Sigmoid colon (tissue), 6 donors: ENCODE measurements at regions not wholly inside any gene's neighbourhood (a gene's known extent, or its start where the extent isn't known, plus 50 kb on each side); places are given as distances from the start of the nearest gene placed in this dataset.

Source experiments
- DNase-seq: peaks from one replicate; pipeline ENCODE4 v3.0.0-alpha.2; 2019
- H3K27ac ChIP-seq, 4 donors: fragments of 200-600 bp; sonication (generic); one replicate each; pipeline ENCODE4 v1.5.1; 2016 to 2019; ENCODE audit warnings: mild to moderate bottlenecking in 1 of 4
- H3K27me3 ChIP-seq, 3 donors: fragments of 200-600 bp; sonication (generic); one replicate each; pipeline ENCODE4 v1.5.1; 2019; ENCODE audit warnings: mild to moderate bottlenecking in 1 of 3
- H3K36me3 ChIP-seq, 4 donors: fragments of 200-600 bp; sonication (generic); one replicate each; pipeline ENCODE4 v1.5.1; 2016 to 2019
- H3K4me1 ChIP-seq, 4 donors: fragments of 200-600 bp; sonication (generic); one replicate each; pipeline ENCODE4 v1.5.1; 2017 to 2019
- H3K4me3 ChIP-seq, 4 donors: fragments of 200-600 bp; sonication (generic); one replicate each; pipeline ENCODE4 v1.5.1; 2017 to 2019; ENCODE audit warnings: mild to moderate bottlenecking in 2 of 4, moderate library complexity in 1 of 4
- H3K9me3 ChIP-seq, 4 donors: fragments of 200-600 bp in 3 of 4; sonication (generic) in 3 of 4; one replicate each; pipeline versions ENCODE4 v1.5.1 to v1.6.1; 2013 to 2019
- EP300 ChIP-seq, 4 donors: sonication (generic); formaldehyde crosslinking; IDR thresholded peaks; one replicate each; pipeline ENCODE4 v1.6.1; 2017; ENCODE audit warnings: antibody characterized with exemption in 4 of 4
- POLR2A ChIP-seq, 2 donors: fragments of 450-650 bp; IDR thresholded peaks; one replicate each; pipeline ENCODE4 v1.6.1; 2016; ENCODE audit warnings: antibody characterized with exemption in 2 of 2, mild to moderate bottlenecking in 2 of 2, moderate library complexity in 2 of 2
- POLR2AphosphoS5 ChIP-seq, 4 donors: sonication (generic); formaldehyde crosslinking; IDR thresholded peaks; one replicate each; pipeline ENCODE4 v1.6.1; 2017; ENCODE audit warnings: antibody characterized with exemption in 4 of 4
- WGBS, 2 donors: extraction: QIAGEN DNeasy Blood & Tissue Kit; methylation state at CpG; one replicate each; pipeline ENCODE4 v1.1.7; 2013; 5-methylcytosine and 5-hydroxymethylcytosine counted together
- intact Hi-C: fragments of 100-400 bp; cut with DNase I; formaldehyde crosslinking; loops from one replicate; pipeline ENCODE4 v1.15.1; 2023
- TF ChIP-seq, protein P1 (sequence below), 4 experiments: fragments of 450-650 bp in 3 of 4; fragments of 200-600 bp in 1 of 4; IDR thresholded peaks; one replicate each; pipeline ENCODE4 v1.5.1; 2016 to 2019; ENCODE audit warnings: antibody characterized with exemption in 4 of 4, mild to moderate bottlenecking in 3 of 4, moderate library complexity in 2 of 4
- donor health status: healthy with polysubstance abuse.
- donor health status: healthy.

DNA sequence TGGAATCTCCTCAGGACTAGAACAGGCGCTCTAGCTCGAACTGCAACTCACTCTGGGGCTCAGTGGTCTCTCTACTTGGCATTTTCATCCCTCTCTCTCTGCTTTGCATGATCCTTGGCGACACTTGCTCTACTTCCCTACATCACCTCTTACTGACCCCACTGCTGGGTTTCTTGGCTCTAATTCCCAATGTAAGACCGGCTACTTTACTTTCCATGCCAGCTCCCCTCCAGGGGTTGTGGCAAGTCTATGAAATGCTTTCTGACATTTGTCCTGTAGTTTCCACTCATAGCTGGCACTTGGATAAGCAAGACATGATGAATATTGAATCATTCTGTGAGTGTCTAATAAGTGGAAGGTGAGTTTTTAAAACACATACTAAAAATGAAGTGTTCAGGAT lies 292.3 kb downstream of the USP25 start:
- DNase-seq = no peak
- H3K27ac ChIP-seq = no peak overlapping the region
- intact Hi-C loops = no loop called here
- H3K27me3 ChIP-seq = no peaks in the 10 kb centered on the region
- WGBS, 2 donors = 79 to 89% methylated on average over 4 of the region's 4 CpGs
- H3K9me3 ChIP-seq = no peaks in the 10 kb centered on the region
- no peaks in the 10 kb centered on the region for H3K4me1 ChIP-seq
- no peaks in the 10 kb centered on the region for H3K36me3 ChIP-seq
- no peak overlapping the region for H3K4me3 ChIP-seq
- TF ChIP-seq POLR2AphosphoS5 (IDR thresholded peaks at IDR 0.05) (no peak), POLR2A (IDR thresholded peaks at IDR 0.05) (no peak), EP300 (IDR thresholded peaks at IDR 0.05) (no peak)
- TF ChIP-seq, protein P1, sequence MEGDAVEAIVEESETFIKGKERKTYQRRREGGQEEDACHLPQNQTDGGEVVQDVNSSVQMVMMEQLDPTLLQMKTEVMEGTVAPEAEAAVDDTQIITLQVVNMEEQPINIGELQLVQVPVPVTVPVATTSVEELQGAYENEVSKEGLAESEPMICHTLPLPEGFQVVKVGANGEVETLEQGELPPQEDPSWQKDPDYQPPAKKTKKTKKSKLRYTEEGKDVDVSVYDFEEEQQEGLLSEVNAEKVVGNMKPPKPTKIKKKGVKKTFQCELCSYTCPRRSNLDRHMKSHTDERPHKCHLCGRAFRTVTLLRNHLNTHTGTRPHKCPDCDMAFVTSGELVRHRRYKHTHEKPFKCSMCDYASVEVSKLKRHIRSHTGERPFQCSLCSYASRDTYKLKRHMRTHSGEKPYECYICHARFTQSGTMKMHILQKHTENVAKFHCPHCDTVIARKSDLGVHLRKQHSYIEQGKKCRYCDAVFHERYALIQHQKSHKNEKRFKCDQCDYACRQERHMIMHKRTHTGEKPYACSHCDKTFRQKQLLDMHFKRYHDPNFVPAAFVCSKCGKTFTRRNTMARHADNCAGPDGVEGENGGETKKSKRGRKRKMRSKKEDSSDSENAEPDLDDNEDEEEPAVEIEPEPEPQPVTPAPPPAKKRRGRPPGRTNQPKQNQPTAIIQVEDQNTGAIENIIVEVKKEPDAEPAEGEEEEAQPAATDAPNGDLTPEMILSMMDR (IDR thresholded peaks at IDR 0.05) = no peak

DNA sequence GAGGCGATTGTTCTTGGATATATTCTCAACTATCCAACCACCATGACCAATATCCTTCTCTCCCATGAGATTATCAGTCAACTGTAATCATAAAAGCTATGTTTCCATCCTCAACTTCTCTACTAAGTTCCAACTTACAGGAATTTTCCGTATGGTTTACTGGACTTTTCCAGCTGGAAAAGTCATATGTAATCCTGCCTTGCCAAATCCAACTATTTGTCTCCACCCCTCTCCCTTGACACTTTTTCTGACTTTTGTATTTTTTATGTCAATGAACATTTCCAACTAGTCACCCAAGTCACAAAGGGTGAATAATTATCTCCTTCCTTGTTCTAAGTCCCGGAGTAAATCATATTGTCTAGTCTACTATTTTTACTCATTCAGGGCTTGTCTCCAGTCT lies 293.1 kb downstream of the USP25 start:
- Histone ChIP-seq H3K27ac (no peak overlapping the region), H3K4me3 (no peak overlapping the region), H3K27me3 (no peaks in the 10 kb centered on the region), H3K36me3 (no peaks in the 10 kb centered on the region), H3K4me1 (no peaks in the 10 kb centered on the region), H3K9me3 (no peaks in the 10 kb centered on the region)
- intact Hi-C loops = no loop called here
- DNase-seq = no peak
- no peak for TF ChIP-seq POLR2A (IDR thresholded peaks at IDR 0.05)
- no peak for TF ChIP-seq EP300 (IDR thresholded peaks at IDR 0.05)
- TF ChIP-seq, protein P1 (IDR thresholded peaks at IDR 0.05) = no peak
- TF ChIP-seq POLR2AphosphoS5 (IDR thresholded peaks at IDR 0.05) = no peak
- 80 to 88% methylated on average over 3 of the region's 3 CpGs for WGBS, 2 donors

DNA sequence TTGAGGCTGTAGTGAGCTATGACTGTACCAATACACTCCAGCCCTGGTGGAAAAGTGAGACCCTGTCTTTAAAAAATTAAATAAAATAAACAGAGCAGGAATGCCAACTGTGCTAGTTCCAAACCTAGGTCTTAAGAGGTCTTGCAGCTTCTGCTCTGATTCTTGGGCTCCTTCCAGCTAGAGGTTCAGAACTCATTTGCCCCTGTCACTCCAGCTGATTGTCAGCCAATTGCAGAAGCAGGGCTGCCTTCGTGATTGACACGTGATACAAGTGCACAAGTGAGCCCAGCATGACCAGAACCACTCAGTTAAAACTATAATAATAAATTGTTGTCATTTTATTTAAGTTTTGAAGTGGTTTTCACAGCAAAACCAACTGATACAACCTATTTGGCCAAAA lies 298.4 kb downstream of the USP25 start:
- intact Hi-C loops = no loop called here
- 84 to 85% methylated on average over 2 of the region's 2 CpGs for WGBS, 2 donors
- Histone ChIP-seq H3K27ac (no peak overlapping the region), H3K9me3 (no peaks in the 10 kb centered on the region), H3K27me3 (no peaks in the 10 kb centered on the region), H3K4me3 (no peak overlapping the region), H3K36me3 (no peaks in the 10 kb centered on the region), H3K4me1 (no peaks in the 10 kb centered on the region)
- no peak for TF ChIP-seq POLR2A (IDR thresholded peaks at IDR 0.05)
- TF ChIP-seq POLR2AphosphoS5 (IDR thresholded peaks at IDR 0.05) = no peak
- no peak for TF ChIP-seq EP300 (IDR thresholded peaks at IDR 0.05)
- TF ChIP-seq, protein P1 (IDR thresholded peaks at IDR 0.05) = no peak
- no peak for DNase-seq

DNA sequence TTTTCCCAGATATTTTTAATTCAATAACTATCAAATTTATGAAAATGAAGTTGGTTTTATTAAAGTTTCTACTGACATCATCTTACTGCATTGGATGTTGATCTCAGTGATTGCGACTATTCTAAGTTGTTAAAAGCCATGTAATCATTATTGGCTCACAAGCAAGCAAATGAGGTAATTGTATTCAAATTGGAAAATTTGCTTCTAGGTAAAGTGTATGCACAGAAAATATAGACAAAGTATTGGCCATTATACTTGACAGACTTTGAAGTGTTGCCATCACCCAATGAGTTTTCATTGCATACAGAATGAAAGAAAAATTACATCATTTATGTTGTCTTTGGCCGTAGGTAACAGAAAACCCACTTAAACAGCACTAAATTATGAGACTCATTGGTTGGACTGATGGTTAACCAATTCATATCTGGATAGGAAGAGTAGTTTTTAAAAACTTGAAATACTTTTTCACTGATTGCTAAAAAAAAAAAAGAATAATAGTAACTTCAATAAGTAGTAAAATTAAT lies 299.2 kb downstream of the USP25 start:
- no peak overlapping the region for H3K27ac ChIP-seq
- no peaks in the 10 kb centered on the region for H3K36me3 ChIP-seq
- no peak overlapping the region for H3K4me3 ChIP-seq
- no peak for TF ChIP-seq POLR2AphosphoS5 (IDR thresholded peaks at IDR 0.05)
- no peak for TF ChIP-seq EP300 (IDR thresholded peaks at IDR 0.05)
- no peak for TF ChIP-seq POLR2A (IDR thresholded peaks at IDR 0.05)
- TF ChIP-seq, protein P1 (IDR thresholded peaks at IDR 0.05) = no peak
- H3K4me1 ChIP-seq = no peaks in the 10 kb centered on the region
- no peaks in the 10 kb centered on the region for H3K9me3 ChIP-seq
- intact Hi-C loops = no loop called here
- DNase-seq = no peak
- 60 to 77% methylated on average over 2 of the region's 2 CpGs for WGBS, 2 donors
- H3K27me3 ChIP-seq = no peaks in the 10 kb centered on the region

DNA sequence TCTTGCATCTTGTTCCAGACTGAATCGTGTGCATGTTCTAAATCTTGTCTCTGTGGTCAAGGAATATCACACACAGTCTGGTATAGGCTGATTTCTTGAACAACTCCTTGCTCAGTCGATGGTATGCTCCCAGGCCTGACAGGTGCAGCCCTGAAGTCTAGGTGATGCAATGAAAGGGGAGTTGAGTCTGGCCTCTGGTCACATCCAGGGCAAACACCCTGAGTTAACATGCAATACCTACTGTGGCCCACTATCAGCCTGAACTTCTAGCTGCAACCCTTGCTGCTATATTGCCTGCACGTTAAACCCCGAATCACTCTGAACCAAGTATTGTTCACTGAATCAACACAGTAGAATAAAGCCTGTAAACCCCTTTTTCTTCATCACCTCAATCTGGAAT lies 303.4 kb downstream of the USP25 start:
- TF ChIP-seq EP300 (IDR thresholded peaks at IDR 0.05) (no peak), POLR2AphosphoS5 (IDR thresholded peaks at IDR 0.05) (no peak), POLR2A (IDR thresholded peaks at IDR 0.05) (no peak)
- TF ChIP-seq, protein P1 (IDR thresholded peaks at IDR 0.05) = no peak
- H3K27ac ChIP-seq = no peak overlapping the region
- H3K27me3 ChIP-seq = no peaks in the 10 kb centered on the region
- H3K4me3 ChIP-seq = no peak overlapping the region
- intact Hi-C loops = no loop called here
- no peaks in the 10 kb centered on the region for H3K36me3 ChIP-seq
- DNase-seq = no peak
- 75 to 87% methylated on average over 4 of the region's 4 CpGs for WGBS, 2 donors
- no peaks in the 10 kb centered on the region for H3K9me3 ChIP-seq
- no peaks in the 10 kb centered on the region for H3K4me1 ChIP-seq
